Suprapubic skin (tissue), 3 donors: ENCODE measurements at regions not wholly inside any gene's neighbourhood (a gene's known extent, or its start where the extent isn't known, plus 50 kb on each side); places are given as distances from the start of the nearest gene placed in this dataset.

Experiments used
- CTCF ChIP-seq, 2 donors: fragments of 200-600 bp in 1 of 2; fragments of 450-650 bp in 1 of 2; sonication (generic) in 1 of 2; IDR thresholded peaks; one replicate each; pipeline ENCODE4 v1.5.1; 2016 to 2019; ENCODE audit warnings: antibody characterized with exemption in 2 of 2, mild to moderate bottlenecking in 1 of 2, moderate library complexity in 1 of 2
- POLR2AphosphoS5 ChIP-seq, 3 donors: sonication (generic); formaldehyde crosslinking; IDR thresholded peaks; one replicate each; pipeline ENCODE4 v1.6.1; 2017; ENCODE audit warnings: antibody characterized with exemption in 3 of 3

- TF ChIP-seq CTCF (IDR thresholded peaks at IDR 0.05), result no peak
- TF ChIP-seq POLR2AphosphoS5 (IDR thresholded peaks at IDR 0.05), result no peak
These were observed 407.7 kb upstream of the EEF2KMT start for GRCh38 chr16:5505091-5505887.
